ENCODE measurements at regions not wholly inside any gene's neighbourhood (a gene's known extent, or its start where the extent isn't known, plus 50 kb on each side); places are given as distances from the start of the nearest gene placed in this dataset.

- TF ChIP-seq EZH2 (IDR thresholded peaks at IDR 0.05; ENCODE audit: borderline replicate concordance, low read length) = no peak
- TF ChIP-seq CTCF (IDR thresholded peaks at IDR 0.05; ENCODE audit: low read length) = peak; percentile 60
- Histone ChIP-seq H2AFZ (ENCODE audit: low read length) (no peak overlapping the region), H3K9ac (ENCODE audit: low read length) (no peak overlapping the region), H3F3A (ENCODE audit: insufficient read depth, low read length) (no peaks in the 10 kb centered on the region), H3K4me1 (ENCODE audit: insufficient read depth, low read length, severe bottlenecking) (no peaks in the 10 kb centered on the region), H3K27me3 (ENCODE audit: insufficient read depth, low read length) (no peaks in the 10 kb centered on the region), H3K27ac (ENCODE audit: low read depth, low read length, poor library complexity, severe bottlenecking) (no peak overlapping the region), H4K20me1 (ENCODE audit: insufficient read depth, low read length) (no peaks in the 10 kb centered on the region), H3K36me3 (ENCODE audit: insufficient read depth, low read length) (no peaks in the 10 kb centered on the region), H3K4me2 (ENCODE audit: low read length) (no peak overlapping the region), H3K9me2 (ENCODE audit: low read depth, low read length) (no peaks in the 10 kb centered on the region), H3K4me3 (ENCODE audit: low read depth, low read length, poor library complexity, severe bottlenecking) (no peak overlapping the region), H3K9me3 (ENCODE audit: low read length) (peaks cover 6% of the 10 kb centered on the region; the same call in 1 of the 2 replicates), H3K79me2 (ENCODE audit: insufficient read depth, low read length) (no peaks in the 10 kb centered on the region)
Measured at GRCh38 chr10:81179805-81180452, 642.2 kb downstream of the SH2D4B start.

GRCh38 chr10:81182296-81182695 lies 644.6 kb downstream of the SH2D4B start:
- H3K9ac ChIP-seq (ENCODE audit: low read length) = no peak overlapping the region
- TF ChIP-seq CTCF (IDR thresholded peaks at IDR 0.05; ENCODE audit: low read length) (no peak), EZH2 (IDR thresholded peaks at IDR 0.05; ENCODE audit: borderline replicate concordance, low read length) (no peak)
- H3K27ac ChIP-seq (ENCODE audit: low read depth, low read length, poor library complexity, severe bottlenecking) = no peak overlapping the region
- no peaks in the 10 kb centered on the region for H3K9me2 ChIP-seq (ENCODE audit: low read depth, low read length)
- H4K20me1 ChIP-seq (ENCODE audit: insufficient read depth, low read length) = no peaks in the 10 kb centered on the region
- no peaks in the 10 kb centered on the region for H3K27me3 ChIP-seq (ENCODE audit: insufficient read depth, low read length)
- H3K4me2 ChIP-seq (ENCODE audit: low read length) = no peak overlapping the region
- no peaks in the 10 kb centered on the region for H3K79me2 ChIP-seq (ENCODE audit: insufficient read depth, low read length)
- H3K4me1 ChIP-seq (ENCODE audit: insufficient read depth, low read length, severe bottlenecking) = no peaks in the 10 kb centered on the region
- H3K36me3 ChIP-seq (ENCODE audit: insufficient read depth, low read length) = no peaks in the 10 kb centered on the region
- no peaks in the 10 kb centered on the region for H3F3A ChIP-seq (ENCODE audit: insufficient read depth, low read length)
- H2AFZ ChIP-seq (ENCODE audit: low read length) = no peak overlapping the region
- H3K9me3 ChIP-seq (ENCODE audit: low read length) = peaks cover 3% of the 10 kb centered on the region; the same call in 1 of the 2 replicates
- no peak overlapping the region for H3K4me3 ChIP-seq (ENCODE audit: low read depth, low read length, poor library complexity, severe bottlenecking)

- Histone ChIP-seq H4K20me1 (ENCODE audit: insufficient read depth, low read length) (no peaks in the 10 kb centered on the region), H2AFZ (ENCODE audit: low read length) (no peak overlapping the region), H3F3A (ENCODE audit: insufficient read depth, low read length) (no peaks in the 10 kb centered on the region), H3K27ac (ENCODE audit: low read depth, low read length, poor library complexity, severe bottlenecking) (no peak overlapping the region), H3K9me3 (ENCODE audit: low read length) (no peaks in the 10 kb centered on the region), H3K36me3 (ENCODE audit: insufficient read depth, low read length) (no peaks in the 10 kb centered on the region), H3K4me2 (ENCODE audit: low read length) (no peak overlapping the region), H3K4me1 (ENCODE audit: insufficient read depth, low read length, severe bottlenecking) (no peaks in the 10 kb centered on the region), H3K9me2 (ENCODE audit: low read depth, low read length) (no peaks in the 10 kb centered on the region), H3K9ac (ENCODE audit: low read length) (no peak overlapping the region), H3K27me3 (ENCODE audit: insufficient read depth, low read length) (no peaks in the 10 kb centered on the region), H3K79me2 (ENCODE audit: insufficient read depth, low read length) (no peaks in the 10 kb centered on the region), H3K4me3 (ENCODE audit: low read depth, low read length, poor library complexity, severe bottlenecking) (no peak overlapping the region)
- TF ChIP-seq EZH2 (IDR thresholded peaks at IDR 0.05; ENCODE audit: borderline replicate concordance, low read length) = no peak
- TF ChIP-seq CTCF (IDR thresholded peaks at IDR 0.05; ENCODE audit: low read length) = no peak
Measured at GRCh38 chr10:81192221-81192788, 654.6 kb downstream of the SH2D4B start.
